CD14-positive monocyte (primary cell): ENCODE measurements at regions not wholly inside any gene's neighbourhood (a gene's known extent, or its start where the extent isn't known, plus 50 kb on each side); places are given as distances from the start of the nearest gene placed in this dataset.

Experiments
- DNase-seq, 3 donors: peaks; one replicate each; pipeline ENCODE4 v3.0.0-alpha.2; 2011 to 2022
- H2AFZ ChIP-seq: 2 replicates; pipeline ENCODE4 v1.6.0; 2012; ENCODE audit warnings: mild to moderate bottlenecking, low read depth, low read length, inconsistent platforms; ENCODE audit not compliant: insufficient read depth, poor library complexity, severe bottlenecking
- H3K27ac ChIP-seq, 2 donors: 1 replicate in 1 of 2; 2 replicates in 1 of 2; pipeline ENCODE4 v1.5.1; 2012 to 2013; ENCODE audit warnings: low read length in 2 of 2, control low read depth in 1 of 2, inconsistent platforms in 1 of 2, low read depth in 1 of 2, mild to moderate bottlenecking in 1 of 2
- H3K27me3 ChIP-seq, 2 donors: one replicate each; pipeline versions ENCODE4 v1.6.0 to v1.6.1; 2011 to 2013; ENCODE audit warnings: low read length in 2 of 2; ENCODE audit not compliant: control insufficient read depth in 2 of 2, insufficient read depth in 2 of 2
- H3K36me3 ChIP-seq, 2 donors: replicated peaks in 1 of 2; 1 replicate in 1 of 2; 2 replicates in 1 of 2; pipeline versions ENCODE4 v1.5.1 to v1.6.1; 2012 to 2013; ENCODE audit warnings: low read length in 2 of 2, control low read depth in 1 of 2, inconsistent platforms in 1 of 2, mild to moderate bottlenecking in 1 of 2; ENCODE audit not compliant: insufficient read depth in 2 of 2, control insufficient read depth in 1 of 2
- H3K4me1 ChIP-seq, 2 donors: 1 replicate in 1 of 2; 2 replicates in 1 of 2; pipeline versions ENCODE4 v1.5.1 to v1.6.1; 2012 to 2013; ENCODE audit warnings: low read length in 2 of 2, control low read depth in 1 of 2, inconsistent platforms in 1 of 2, mild to moderate bottlenecking in 1 of 2, moderate library complexity in 1 of 2; ENCODE audit not compliant: insufficient read depth in 2 of 2, control insufficient read depth in 1 of 2
- H3K4me2 ChIP-seq: replicated peaks from 2 replicates; pipeline ENCODE3; 2012; ENCODE audit warnings: low read length, moderate library complexity, mild to moderate bottlenecking; ENCODE audit not compliant: poor library complexity, severe bottlenecking; ENCODE audit errors: extremely low read depth
- H3K4me3 ChIP-seq, 3 experiments: fragments of 200-600 bp in 1 of 3; sonication (generic) in 1 of 3; replicated peaks in 1 of 3; 1 replicate in 2 of 3; 2 replicates in 1 of 3; pipeline ENCODE4 v1.5.1; 2011 to 2013; ENCODE audit warnings: low read length in 3 of 3, mild to moderate bottlenecking in 3 of 3, control low read depth in 2 of 3, low read depth in 2 of 3, inconsistent platforms in 1 of 3, moderate library complexity in 1 of 3
- H3K79me2 ChIP-seq: 2 replicates; pipeline ENCODE4 v1.6.0; 2012; ENCODE audit warnings: mild to moderate bottlenecking, control low read depth, inconsistent platforms, low read length, moderate library complexity; ENCODE audit not compliant: insufficient read depth
- H3K9ac ChIP-seq: 2 replicates; pipeline ENCODE4 v1.6.0; 2017; ENCODE audit warnings: low read length, mild to moderate bottlenecking; ENCODE audit not compliant: insufficient read depth, poor library complexity, severe bottlenecking
- H3K9me3 ChIP-seq, 2 donors: replicated peaks in 1 of 2; 1 replicate in 1 of 2; 2 replicates in 1 of 2; pipeline versions ENCODE4 v1.5.1 to v1.6.1; 2012 to 2013; ENCODE audit warnings: low read length in 2 of 2, control low read depth in 1 of 2; ENCODE audit not compliant: control insufficient read depth in 1 of 2, insufficient read depth in 1 of 2
- H4K20me1 ChIP-seq: 2 replicates; pipeline ENCODE4 v1.6.0; 2012; ENCODE audit warnings: mild to moderate bottlenecking, low read length, control low read depth, moderate library complexity; ENCODE audit not compliant: insufficient read depth
- H3K27ac Mint-ChIP-seq, 7 donors: one replicate each; pipeline ENCODE4 v1.8.0; 2020; ENCODE audit warnings: mild to moderate bottlenecking in 7 of 7, mixed read lengths in 7 of 7, moderate library complexity in 6 of 7, inconsistent platforms in 2 of 7
- H3K27me3 Mint-ChIP-seq, 3 donors: one replicate each; pipeline ENCODE4 v1.8.0; 2021 to 2022; ENCODE audit warnings: low read depth in 3 of 3, mild to moderate bottlenecking in 3 of 3, mixed read lengths in 3 of 3, moderate library complexity in 3 of 3, inconsistent platforms in 1 of 3
- H3K36me3 Mint-ChIP-seq, 2 donors: one replicate each; pipeline ENCODE4 v1.8.0; 2020; ENCODE audit warnings: mixed read lengths in 2 of 2, inconsistent platforms in 1 of 2, mild to moderate bottlenecking in 1 of 2
- H3K4me1 Mint-ChIP-seq: one replicate; pipeline ENCODE4 v1.8.0; 2020; ENCODE audit warnings: mild to moderate bottlenecking, mixed read lengths
- H3K4me3 Mint-ChIP-seq, 2 donors: one replicate each; pipeline ENCODE4 v1.8.0; 2020; ENCODE audit warnings: mild to moderate bottlenecking in 2 of 2, mixed read lengths in 2 of 2, moderate library complexity in 1 of 2
- H3K9me3 Mint-ChIP-seq, 7 donors: one replicate each; pipeline ENCODE4 v1.8.0; 2020 to 2022; ENCODE audit warnings: mixed read lengths in 7 of 7, mild to moderate bottlenecking in 6 of 7, moderate library complexity in 6 of 7, inconsistent platforms in 2 of 7
- WGBS: methylation state at CpG from one replicate; pipeline ENCODE4 v1.1.5; 2013; ENCODE audit warnings: missing lambda C conversion rate; ENCODE audit not compliant: insufficient coverage; 5-methylcytosine and 5-hydroxymethylcytosine counted together
- intact Hi-C, 2 donors: fragments of 100-400 bp; cut with micrococcal nuclease; formaldehyde crosslinking; loops; one replicate each; pipeline versions ENCODE4 v1.15.0 to v1.15.1; 2023
- TF ChIP-seq, protein P1 (sequence below): fragments of 200-600 bp; IDR thresholded peaks from one replicate; pipeline ENCODE4 v1.8.0; 2022; ENCODE audit warnings: antibody characterized with exemption, mild to moderate bottlenecking

DNA sequence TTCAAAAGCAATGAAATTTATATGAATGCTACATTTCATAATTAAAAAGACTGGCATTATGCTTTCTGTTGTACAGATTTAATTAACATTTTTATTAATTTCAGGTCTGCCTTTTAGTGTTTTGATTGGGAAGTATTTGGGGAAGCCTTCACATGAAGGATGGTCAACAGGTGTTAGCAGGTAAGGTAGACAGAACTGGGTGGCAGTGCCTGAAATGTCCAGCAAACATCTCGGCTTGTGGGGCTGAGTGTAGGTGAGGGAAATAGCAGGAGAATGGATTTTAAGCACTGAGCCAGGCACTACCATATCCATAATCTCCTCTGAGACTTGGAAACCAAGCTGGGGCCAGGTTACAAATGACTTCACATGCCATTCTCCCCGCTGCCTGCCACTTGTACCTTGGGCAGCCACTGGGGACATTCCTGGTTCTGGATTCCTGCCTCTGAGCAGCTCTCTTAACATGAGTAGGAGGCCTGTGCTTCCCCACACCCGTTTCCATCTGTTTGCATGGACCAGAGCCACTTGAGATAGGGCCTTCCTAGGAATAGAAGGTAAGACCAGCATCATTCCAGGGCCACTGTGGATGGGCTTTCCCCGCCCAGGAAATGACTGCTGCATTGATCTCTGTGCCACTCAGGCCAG is 125.9 kb upstream of the HES1 start:
- peaks cover 16% of the 10 kb centered on the region for H3K4me1 Mint-ChIP-seq
- H3K36me3 Mint-ChIP-seq, result no peaks in the 10 kb centered on the region
- no peaks in the 10 kb centered on the region for H4K20me1 ChIP-seq
- no peak overlapping the region for H3K9ac ChIP-seq
- no peak overlapping the region for H3K27ac Mint-ChIP-seq
- H3K4me3 ChIP-seq, result no peak overlapping the region
- intact Hi-C loops, result loop anchor here in 1 of 2 donors (5.0 to 10.0 kb wide), 2 partner anchors 37 to 75 kb away; no protein-coding TSS in a partner anchor
- 100% methylated on average over 2 of the region's 4 CpGs for WGBS
- no peaks in the 10 kb centered on the region for H3K36me3 ChIP-seq
- H3K27me3 ChIP-seq, result peaks cover 0 to 6% of the 10 kb centered on the region in 2 donors
- peak overlapping the region in 1 of 2 donors; percentile 15 for H3K4me3 Mint-ChIP-seq
- TF ChIP-seq, protein P1, sequence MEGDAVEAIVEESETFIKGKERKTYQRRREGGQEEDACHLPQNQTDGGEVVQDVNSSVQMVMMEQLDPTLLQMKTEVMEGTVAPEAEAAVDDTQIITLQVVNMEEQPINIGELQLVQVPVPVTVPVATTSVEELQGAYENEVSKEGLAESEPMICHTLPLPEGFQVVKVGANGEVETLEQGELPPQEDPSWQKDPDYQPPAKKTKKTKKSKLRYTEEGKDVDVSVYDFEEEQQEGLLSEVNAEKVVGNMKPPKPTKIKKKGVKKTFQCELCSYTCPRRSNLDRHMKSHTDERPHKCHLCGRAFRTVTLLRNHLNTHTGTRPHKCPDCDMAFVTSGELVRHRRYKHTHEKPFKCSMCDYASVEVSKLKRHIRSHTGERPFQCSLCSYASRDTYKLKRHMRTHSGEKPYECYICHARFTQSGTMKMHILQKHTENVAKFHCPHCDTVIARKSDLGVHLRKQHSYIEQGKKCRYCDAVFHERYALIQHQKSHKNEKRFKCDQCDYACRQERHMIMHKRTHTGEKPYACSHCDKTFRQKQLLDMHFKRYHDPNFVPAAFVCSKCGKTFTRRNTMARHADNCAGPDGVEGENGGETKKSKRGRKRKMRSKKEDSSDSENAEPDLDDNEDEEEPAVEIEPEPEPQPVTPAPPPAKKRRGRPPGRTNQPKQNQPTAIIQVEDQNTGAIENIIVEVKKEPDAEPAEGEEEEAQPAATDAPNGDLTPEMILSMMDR, result no peak
- H3K9me3 ChIP-seq, result no peaks in the 10 kb centered on the region
- H3K9me3 Mint-ChIP-seq, result no peaks in the 10 kb centered on the region
- H3K79me2 ChIP-seq, result no peaks in the 10 kb centered on the region
- H3K27me3 Mint-ChIP-seq, result peaks cover 10 to 26% (median 23%) of the 10 kb centered on the region in 3 donors
- no peak overlapping the region for H2AFZ ChIP-seq
- no peak overlapping the region for H3K27ac ChIP-seq
- H3K4me1 ChIP-seq, result peaks cover 10 to 12% of the 10 kb centered on the region in 2 donors
- no peak overlapping the region for H3K4me2 ChIP-seq
- DNase-seq, result no peak

DNA sequence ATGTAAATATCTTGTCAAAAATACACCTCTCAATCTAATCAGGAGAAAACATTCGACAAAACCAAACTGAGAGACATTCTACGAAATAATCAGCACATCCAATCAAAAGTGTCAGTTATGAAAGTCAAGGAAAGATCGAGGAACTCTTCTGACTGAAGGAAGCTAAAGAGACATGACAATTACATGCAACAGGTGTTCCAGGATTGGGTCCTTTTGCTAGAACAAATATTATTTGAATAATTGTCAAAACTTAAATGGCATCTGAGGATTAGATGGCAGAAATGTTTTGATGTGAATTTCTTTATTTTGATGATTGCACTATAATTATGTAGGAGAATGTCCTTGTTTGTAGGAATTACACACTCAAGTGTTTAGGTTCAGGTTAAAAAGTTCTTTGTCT is 124.1 kb upstream of the HES1 start:
- no CpG with 5 or more reads among the region's 3 CpGs for WGBS
- TF ChIP-seq, protein P1, result no peak
- H4K20me1 ChIP-seq, result no peaks in the 10 kb centered on the region
- no peak for DNase-seq
- no peak overlapping the region for H2AFZ ChIP-seq
- peaks cover 12 to 26% (median 23%) of the 10 kb centered on the region in 3 donors for H3K27me3 Mint-ChIP-seq
- no peak overlapping the region for H3K27ac ChIP-seq
- H3K9ac ChIP-seq, result no peak overlapping the region
- H3K4me3 Mint-ChIP-seq, result no peak overlapping the region
- intact Hi-C loops, result loop anchor here in 1 of 2 donors (5.0 kb wide), 1 partner anchor 35 kb away; no protein-coding TSS in a partner anchor
- H3K27me3 ChIP-seq, result peaks cover 0 to 6% of the 10 kb centered on the region in 2 donors
- no peaks in the 10 kb centered on the region for H3K36me3 ChIP-seq
- H3K36me3 Mint-ChIP-seq, result no peaks in the 10 kb centered on the region
- no peaks in the 10 kb centered on the region for H3K4me1 ChIP-seq
- no peak overlapping the region for H3K4me3 ChIP-seq
- H3K27ac Mint-ChIP-seq, result no peak overlapping the region
- no peaks in the 10 kb centered on the region for H3K9me3 Mint-ChIP-seq
- H3K4me2 ChIP-seq, result no peak overlapping the region
- no peaks in the 10 kb centered on the region for H3K9me3 ChIP-seq
- no peaks in the 10 kb centered on the region for H3K79me2 ChIP-seq
- H3K4me1 Mint-ChIP-seq, result peaks cover 6% of the 10 kb centered on the region
